DOHH2 (cell line): ENCODE measurements at regions not wholly inside any gene's neighbourhood (a gene's known extent, or its start where the extent isn't known, plus 50 kb on each side); places are given as distances from the start of the nearest gene placed in this dataset.

Experiments
- H3F3A ChIP-seq: fragments of 200-600 bp; sonication (generic), shearing (Covaris generic); 2 replicates; pipeline ENCODE4 v1.6.0; 2016; ENCODE audit warnings: antibody characterized with exemption, mild to moderate bottlenecking; ENCODE audit not compliant: control insufficient read depth, insufficient read depth
- H3K27ac ChIP-seq: fragments of 200-600 bp; sonication (generic); 2 replicates; pipeline ENCODE4 v1.5.1; 2014; ENCODE audit warnings: low read depth, mild to moderate bottlenecking, low read length, moderate library complexity
- H3K27me3 ChIP-seq: fragments of 200-600 bp; sonication (generic); 2 replicates; pipeline ENCODE4 v1.6.1; 2014; ENCODE audit warnings: mild to moderate bottlenecking, low read length, mixed read lengths; ENCODE audit not compliant: control insufficient read depth
- H3K36me3 ChIP-seq: fragments of 200-600 bp; sonication (generic); 2 replicates; pipeline ENCODE4 v1.6.1; 2014; ENCODE audit warnings: mild to moderate bottlenecking, low read length, moderate library complexity, mixed read lengths; ENCODE audit not compliant: control insufficient read depth
- H3K4me1 ChIP-seq: fragments of 200-600 bp; sonication (generic); 2 replicates; pipeline ENCODE4 v1.6.1; 2014; ENCODE audit warnings: mild to moderate bottlenecking, low read length, mixed read lengths; ENCODE audit not compliant: control insufficient read depth
- H3K4me2 ChIP-seq: fragments of 200-600 bp; sonication (generic); 2 replicates; pipeline ENCODE4 v1.6.0; 2014; ENCODE audit warnings: mild to moderate bottlenecking, low read length, moderate library complexity
- H3K4me3 ChIP-seq: fragments of 200-600 bp; sonication (generic); 2 replicates; pipeline ENCODE4 v1.5.1; 2014; ENCODE audit warnings: mild to moderate bottlenecking, low read length, mixed read lengths
- H3K79me2 ChIP-seq: fragments of 200-600 bp; sonication (generic); 2 replicates; pipeline ENCODE4 v1.6.1; 2014; ENCODE audit warnings: mild to moderate bottlenecking, low read length, mixed read lengths; ENCODE audit not compliant: control insufficient read depth
- H3K9me2 ChIP-seq: fragments of 200-600 bp; sonication (generic); replicated peaks from 2 replicates; pipeline ENCODE4 v1.6.1; 2014; ENCODE audit warnings: mild to moderate bottlenecking, low read length, mixed read lengths; ENCODE audit not compliant: control insufficient read depth
- H3K9me3 ChIP-seq: fragments of 200-600 bp; sonication (generic); 2 replicates; pipeline ENCODE4 v1.6.1; 2014; ENCODE audit warnings: antibody characterized with exemption, low read length, mixed read lengths; ENCODE audit not compliant: control insufficient read depth, insufficient read depth
- H4K20me1 ChIP-seq: fragments of 200-600 bp; sonication (generic); 2 replicates; pipeline ENCODE4 v1.6.0; 2014; ENCODE audit warnings: low read depth, mild to moderate bottlenecking, antibody characterized with exemption, low read length, moderate library complexity; ENCODE audit not compliant: control insufficient read depth, insufficient read depth
- CTCF ChIP-seq: fragments of 200-600 bp; sonication (generic); IDR thresholded peaks from one replicate; pipeline ENCODE4 v1.5.1; 2014; ENCODE audit warnings: antibody characterized with exemption, mild to moderate bottlenecking, low read depth, low read length; ENCODE audit not compliant: poor library complexity, severe bottlenecking
- EZH2phosphoT487 ChIP-seq: fragments of 200-600 bp; sonication (generic); IDR thresholded peaks from 2 replicates; pipeline ENCODE4 v1.6.1; 2017; ENCODE audit warnings: borderline replicate concordance, mild to moderate bottlenecking, antibody characterized with exemption, low read length, moderate library complexity, mixed read lengths

- peaks cover 6% of the 10 kb centered on the region; the same call in 1 of the 2 replicates for H3K27me3 ChIP-seq
- H3K79me2 ChIP-seq, result no peaks in the 10 kb centered on the region
- no peak overlapping the region for H3K27ac ChIP-seq
- H3K36me3 ChIP-seq, result no peaks in the 10 kb centered on the region
- no peaks in the 10 kb centered on the region for H3K9me2 ChIP-seq
- H3K4me2 ChIP-seq, result no peak overlapping the region
- no peaks in the 10 kb centered on the region for H3K9me3 ChIP-seq
- no peaks in the 10 kb centered on the region for H3K4me1 ChIP-seq
- H3K4me3 ChIP-seq, result no peak overlapping the region
- no peak for TF ChIP-seq EZH2phosphoT487
- H3F3A ChIP-seq, result no peaks in the 10 kb centered on the region
- H4K20me1 ChIP-seq, result no peaks in the 10 kb centered on the region
Measured at GRCh38 chr11:129503646-129504045, 128.0 kb downstream of the BARX2 start.

DNA sequence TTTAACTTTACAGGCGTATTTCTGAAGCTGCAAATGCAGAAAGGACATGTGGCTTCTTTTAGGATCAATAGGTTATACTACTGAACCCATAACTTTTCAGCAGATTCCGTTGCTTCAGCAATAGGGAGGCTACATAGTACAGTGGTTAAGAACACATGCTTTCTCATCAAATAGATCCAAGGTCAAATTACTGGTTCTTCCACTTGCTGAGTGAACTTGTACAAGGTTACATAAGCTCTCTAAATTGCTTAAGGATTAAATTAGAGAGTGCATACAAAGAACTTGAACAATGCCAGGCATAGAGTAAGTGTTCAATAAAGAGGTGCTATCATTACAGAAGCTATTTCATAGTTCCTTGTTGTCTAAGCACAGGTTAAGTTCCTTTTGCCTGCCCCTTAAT is 129.6 kb downstream of the BARX2 start:
- no peak for TF ChIP-seq EZH2phosphoT487
- no peak for TF ChIP-seq CTCF
- Histone ChIP-seq H3F3A (no peaks in the 10 kb centered on the region), H3K9me3 (no peaks in the 10 kb centered on the region), H3K4me3 (no peak overlapping the region), H3K9me2 (no peaks in the 10 kb centered on the region), H3K79me2 (no peaks in the 10 kb centered on the region), H4K20me1 (no peaks in the 10 kb centered on the region), H3K4me1 (no peaks in the 10 kb centered on the region), H3K27me3 (peaks cover 6% of the 10 kb centered on the region; the same call in 1 of the 2 replicates), H3K4me2 (no peak overlapping the region), H3K36me3 (no peaks in the 10 kb centered on the region), H3K27ac (no peak overlapping the region)

DNA sequence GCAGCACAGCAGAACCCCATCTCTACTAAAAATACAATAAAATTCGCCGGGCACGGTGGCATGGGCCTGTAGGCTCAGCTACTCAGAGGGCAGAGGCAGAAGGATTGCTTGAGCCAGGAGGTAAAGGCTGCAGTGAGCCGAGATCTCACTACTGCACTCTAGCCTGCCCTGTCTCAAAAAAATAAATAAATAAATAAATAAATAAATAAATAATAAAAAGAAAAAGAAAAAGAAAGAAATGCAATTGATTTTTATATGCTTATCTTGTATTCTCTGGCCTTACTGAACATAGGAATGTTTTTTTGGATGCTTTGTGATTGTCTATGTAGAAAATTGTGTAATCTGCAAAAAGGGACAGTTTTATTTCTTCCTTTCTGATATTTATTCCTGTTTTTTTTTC is 132.5 kb downstream of the BARX2 start:
- Histone ChIP-seq H3K79me2 (no peaks in the 10 kb centered on the region), H4K20me1 (no peaks in the 10 kb centered on the region), H3K27me3 (peaks cover 1% of the 10 kb centered on the region; the same call in 1 of the 2 replicates), H3F3A (no peaks in the 10 kb centered on the region), H3K9me3 (no peaks in the 10 kb centered on the region), H3K4me3 (no peak overlapping the region), H3K4me1 (no peaks in the 10 kb centered on the region), H3K4me2 (no peak overlapping the region), H3K9me2 (no peaks in the 10 kb centered on the region), H3K36me3 (no peaks in the 10 kb centered on the region), H3K27ac (no peak overlapping the region)
- TF ChIP-seq EZH2phosphoT487 (no peak), CTCF (no peak)

- no peaks in the 10 kb centered on the region for H4K20me1 ChIP-seq
- no peak overlapping the region for H3K27ac ChIP-seq
- no peaks in the 10 kb centered on the region for H3K9me3 ChIP-seq
- H3K4me3 ChIP-seq, result no peak overlapping the region
- no peaks in the 10 kb centered on the region for H3K79me2 ChIP-seq
- no peak overlapping the region for H3K4me2 ChIP-seq
- H3K36me3 ChIP-seq, result no peaks in the 10 kb centered on the region
- H3K27me3 ChIP-seq, result no peaks in the 10 kb centered on the region
- H3F3A ChIP-seq, result no peaks in the 10 kb centered on the region
- no peaks in the 10 kb centered on the region for H3K4me1 ChIP-seq
- TF ChIP-seq CTCF (no peak), EZH2phosphoT487 (no peak)
- no peaks in the 10 kb centered on the region for H3K9me2 ChIP-seq
Measured at GRCh38 chr11:129528296-129528695, 152.6 kb downstream of the BARX2 start.
